K562 (cell line): ENCODE measurements at regions not wholly inside any gene's neighbourhood (a gene's known extent, or its start where the extent isn't known, plus 50 kb on each side); places are given as distances from the start of the nearest gene placed in this dataset.

ENCODE experiments used
- CHD1 ChIP-seq: fragments of 200-600 bp; sonication (generic); IDR thresholded peaks from one replicate; pipeline ENCODE4 v1.6.1; 2012; ENCODE audit warnings: mild to moderate bottlenecking, moderate library complexity, low read length, inconsistent platforms
- CTCF ChIP-seq, 3 experiments: IDR thresholded peaks in 2 of 3; conservative IDR thresholded peaks in 1 of 3; 2 replicates each; pipeline ENCODE4 v1.5.1; 2011 to 2012; ENCODE audit warnings: low read length in 3 of 3, mild to moderate bottlenecking in 3 of 3, control low read depth in 2 of 3, improper control_type of control experiment in 1 of 3, inconsistent platforms in 1 of 3, low read depth in 1 of 3, mixed read lengths in 1 of 3, moderate library complexity in 1 of 3; ENCODE audit not compliant: insufficient read depth in 2 of 3
- ESRRA ChIP-seq: fragments of 450-650 bp; IDR thresholded peaks from 2 replicates; pipeline ENCODE4 v1.6.1; 2014; ENCODE audit warnings: low read depth, mild to moderate bottlenecking, moderate library complexity, borderline replicate concordance
- FOXA1 ChIP-seq: fragments of 450-650 bp; IDR thresholded peaks from 2 replicates; pipeline ENCODE4 v1.6.1; 2016; ENCODE audit warnings: mild to moderate bottlenecking, borderline replicate concordance
- KLF16 ChIP-seq: IDR thresholded peaks from 2 replicates; pipeline ENCODE4 v1.6.1; 2016; ENCODE audit warnings: antibody characterized with exemption
- MYC ChIP-seq, 2 experiments: fragments of 250-450 bp in 1 of 2; sonication (Bioruptor Pico) in 1 of 2; IDR thresholded peaks; 2 replicates each; pipeline versions ENCODE4 v1.5.1 to v1.6.1; 2012 to 2021; ENCODE audit warnings: low read depth in 2 of 2, borderline replicate concordance in 1 of 2, improper control_type of control experiment in 1 of 2, low read length in 1 of 2, mild to moderate bottlenecking in 1 of 2, moderate library complexity in 1 of 2
- SLC30A9 ChIP-seq: fragments of 250-450 bp; sonication (Bioruptor Pico); IDR thresholded peaks from 2 replicates; pipeline ENCODE4 v1.8.0; 2022; ENCODE audit warnings: mild to moderate bottlenecking, moderate library complexity
- TEAD2 ChIP-seq: fragments of 450-650 bp; IDR thresholded peaks from 2 replicates; pipeline ENCODE4 v1.6.1; 2016; ENCODE audit warnings: missing genetic modification characterization, control low read depth, missing compliant biosample characterization

GRCh38 chr1:115182012-115182715, 92.9 kb upstream of the TSPAN2 start:
- TF ChIP-seq CTCF (IDR thresholded peaks at IDR 0.05 in 2 of 3, conservative IDR thresholded peaks at IDR 0.05 in 1 of 3; ENCODE audit: insufficient read depth in 2 of 3, low read depth in 1 of 3, low read length in 3 of 3) (no peak), MYC (IDR thresholded peaks at IDR 0.05; ENCODE audit: low read depth, low read length) (no peak), MYC (CRISPR knock-in tag; IDR thresholded peaks at IDR 0.05; ENCODE audit: borderline replicate concordance, low read depth) (no peak), ESRRA (no peak), CHD1 (no peak), TEAD2 (no peak), KLF16 (no peak), FOXA1 (no peak), SLC30A9 (CRISPR knock-in tag) (no peak)
